Right lobe of liver (tissue), 4 donors: ENCODE measurements at regions not wholly inside any gene's neighbourhood (a gene's known extent, or its start where the extent isn't known, plus 50 kb on each side); places are given as distances from the start of the nearest gene placed in this dataset.

Source experiments
- CTCF ChIP-seq, 4 donors: fragments of 200-600 bp in 3 of 4; fragments of 450-650 bp in 1 of 4; IDR thresholded peaks; one replicate each; pipeline versions ENCODE4 v1.5.1 to v1.8.0; 2016 to 2022; ENCODE audit warnings: antibody characterized with exemption in 4 of 4, mild to moderate bottlenecking in 2 of 4
- POLR2A ChIP-seq: fragments of 450-650 bp; IDR thresholded peaks from one replicate; pipeline ENCODE4 v1.6.1; 2017; ENCODE audit warnings: antibody characterized with exemption, mild to moderate bottlenecking
- donor health status: DM: no; HTN: no; CAD: no.
- donor health status: DM: no; HTN: no; CAD: no.
- donor health status: DM: no; HTN: yes; CAD: no.

GRCh38 chr6:166253281-166253681, 54.9 kb downstream of the PRR18 start:
- no peak for TF ChIP-seq POLR2A
- TF ChIP-seq CTCF (IDR thresholded peaks at IDR 0.05): no peak
